ENCODE measurements at regions not wholly inside any gene's neighbourhood (a gene's known extent, or its start where the extent isn't known, plus 50 kb on each side); places are given as distances from the start of the nearest gene placed in this dataset.

DNA sequence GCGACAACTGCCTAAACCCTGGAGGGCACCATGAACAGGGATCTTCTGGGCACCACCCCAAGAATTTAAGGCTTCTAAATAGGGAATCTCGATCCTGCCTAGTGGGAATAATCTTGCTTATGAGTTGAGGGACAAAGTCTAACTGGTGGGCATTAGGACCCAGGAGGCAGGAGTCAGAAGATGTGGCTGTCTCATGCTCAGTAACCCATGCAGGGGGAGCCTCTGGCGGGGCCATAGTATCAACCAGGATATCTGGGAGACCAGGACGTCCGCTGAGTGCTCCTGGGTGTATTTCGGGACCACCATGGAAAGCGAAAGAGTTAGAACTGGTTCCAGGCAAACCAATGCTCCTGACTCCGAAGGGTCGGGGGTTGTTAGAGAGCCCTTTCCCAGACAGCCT, 356.1 kb downstream of the OTOL1 start:
- TF ChIP-seq, protein P1, sequence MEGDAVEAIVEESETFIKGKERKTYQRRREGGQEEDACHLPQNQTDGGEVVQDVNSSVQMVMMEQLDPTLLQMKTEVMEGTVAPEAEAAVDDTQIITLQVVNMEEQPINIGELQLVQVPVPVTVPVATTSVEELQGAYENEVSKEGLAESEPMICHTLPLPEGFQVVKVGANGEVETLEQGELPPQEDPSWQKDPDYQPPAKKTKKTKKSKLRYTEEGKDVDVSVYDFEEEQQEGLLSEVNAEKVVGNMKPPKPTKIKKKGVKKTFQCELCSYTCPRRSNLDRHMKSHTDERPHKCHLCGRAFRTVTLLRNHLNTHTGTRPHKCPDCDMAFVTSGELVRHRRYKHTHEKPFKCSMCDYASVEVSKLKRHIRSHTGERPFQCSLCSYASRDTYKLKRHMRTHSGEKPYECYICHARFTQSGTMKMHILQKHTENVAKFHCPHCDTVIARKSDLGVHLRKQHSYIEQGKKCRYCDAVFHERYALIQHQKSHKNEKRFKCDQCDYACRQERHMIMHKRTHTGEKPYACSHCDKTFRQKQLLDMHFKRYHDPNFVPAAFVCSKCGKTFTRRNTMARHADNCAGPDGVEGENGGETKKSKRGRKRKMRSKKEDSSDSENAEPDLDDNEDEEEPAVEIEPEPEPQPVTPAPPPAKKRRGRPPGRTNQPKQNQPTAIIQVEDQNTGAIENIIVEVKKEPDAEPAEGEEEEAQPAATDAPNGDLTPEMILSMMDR (conservative IDR thresholded peaks at IDR 0.05; ENCODE audit: low read length), result no peak
- TF ChIP-seq EZH2phosphoT487 (IDR thresholded peaks at IDR 0.05; ENCODE audit: borderline replicate concordance, low read depth, low read length), result no peak

All from OCI-LY7 (cell line).